Muscle of arm (tissue), 1 donor: ENCODE measurements at regions not wholly inside any gene's neighbourhood (a gene's known extent, or its start where the extent isn't known, plus 50 kb on each side); places are given as distances from the start of the nearest gene placed in this dataset.
A peak's percentile ranks its signal among the peaks of the same experiment; 100 is the strongest.
"Not testable (repeated sequence)": the region's sequence is repeated elsewhere in the genome, so short reads cannot be mapped to it uniquely, and the experiment has no call there.

Experiments
- DNase-seq: peaks from one replicate; pipeline ENCODE4 v3.0.0-alpha.2; 2013

DNA sequence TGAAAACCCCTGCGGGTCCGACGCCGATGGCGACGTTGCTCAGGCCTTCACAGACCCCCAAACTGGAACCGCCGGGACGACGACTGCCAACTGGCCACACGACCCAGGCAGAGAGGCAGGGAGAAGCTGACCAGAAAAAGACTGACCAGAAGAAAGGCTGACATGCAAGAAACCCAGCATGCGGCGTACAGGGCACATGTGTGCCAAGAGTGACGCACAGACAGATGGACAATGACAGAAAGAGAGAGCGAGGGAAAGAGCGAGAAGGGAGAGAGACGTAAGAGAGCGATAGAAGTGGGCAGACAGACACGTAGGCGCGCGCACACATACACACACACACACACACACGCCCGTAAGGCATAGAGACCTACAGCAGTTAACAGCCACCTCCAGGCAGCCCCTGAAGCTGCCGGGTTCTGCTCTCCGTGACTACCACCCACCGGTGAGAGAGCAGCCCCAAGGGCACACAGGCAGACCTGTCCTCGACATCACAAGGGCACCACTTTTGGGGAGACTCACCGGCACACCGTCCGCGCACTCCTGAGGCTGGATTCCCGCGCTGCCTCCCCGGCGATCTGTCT lies 67.2 kb upstream of the ZNF527 start:
- DNase-seq = no peak

DNA sequence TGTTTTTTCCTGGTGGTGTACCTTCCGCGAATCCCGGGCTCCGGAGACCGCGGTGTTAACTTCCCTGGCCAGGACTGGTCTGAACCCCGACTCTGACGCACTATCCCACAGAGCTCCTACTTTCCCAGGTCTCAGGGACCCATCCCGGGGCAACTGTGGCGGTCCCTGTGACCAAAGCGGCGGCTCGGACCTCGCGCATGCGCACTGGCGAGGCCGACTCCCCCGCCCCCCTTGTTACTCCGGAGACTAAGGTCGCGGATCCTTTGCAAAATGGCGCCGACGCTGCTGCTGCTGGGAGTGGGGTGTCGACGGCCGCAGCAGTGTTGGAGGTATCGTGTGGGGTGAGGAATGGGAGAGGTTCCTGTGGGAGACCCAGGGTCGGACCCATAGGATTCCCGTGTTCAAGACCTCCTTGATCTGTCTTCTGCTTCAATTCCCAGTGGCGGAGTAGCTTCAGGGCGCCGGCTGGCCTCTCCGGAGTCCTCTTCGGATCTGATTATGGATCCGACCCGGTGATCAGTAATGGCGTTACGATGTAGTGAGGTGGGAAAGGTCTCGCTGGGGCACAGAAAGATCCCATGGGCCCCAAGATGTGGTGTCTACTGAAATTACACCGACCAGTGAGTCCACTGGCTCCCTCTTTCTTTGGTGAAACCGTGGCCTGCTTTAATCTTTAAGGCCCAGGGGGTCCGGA lies 66.6 kb upstream of the ZNF527 start:
- DNase-seq = no peak

GRCh38 chr19:37304884-37305255 lies 66.0 kb upstream of the ZNF527 start:
- DNase-seq = no peak

DNA sequence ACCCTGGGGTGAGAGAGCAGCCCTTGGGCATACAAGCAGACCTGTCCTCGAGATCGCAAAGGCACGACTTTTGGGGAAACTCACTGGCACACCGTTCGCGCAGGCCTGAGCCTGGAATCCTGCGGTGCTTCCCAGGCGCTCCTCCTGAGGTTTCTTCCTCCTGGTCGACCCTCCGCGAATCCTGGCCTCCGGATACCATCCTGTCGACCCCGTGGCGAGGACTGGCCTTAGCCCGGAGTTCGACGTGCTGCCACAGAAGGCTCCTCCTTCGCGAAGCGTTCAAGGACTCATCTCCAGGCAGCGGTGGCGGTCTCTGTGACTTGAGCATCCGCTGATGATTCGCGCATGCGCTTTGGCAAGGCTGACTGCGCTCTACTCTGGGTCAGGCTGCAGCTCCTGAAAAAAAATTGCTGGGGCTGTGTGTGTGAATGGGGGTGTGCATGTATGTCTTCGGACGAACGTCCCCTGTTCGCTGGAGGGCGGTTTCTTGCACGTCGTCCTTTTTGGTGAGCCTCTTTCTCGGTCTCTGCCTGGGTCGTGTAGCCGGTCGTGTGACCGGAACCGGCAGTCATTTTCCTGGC lies 64.4 kb upstream of the ZNF527 start:
- no peak for DNase-seq

GRCh38 chr19:37309834-37310575 lies 60.9 kb upstream of the ZNF527 start:
- DNase-seq = no peak

GRCh38 chr19:37312531-37313334 lies 58.2 kb upstream of the ZNF527 start:
- not testable (repeated sequence) for DNase-seq

- no peak for DNase-seq
Observed at GRCh38 chr19:37313335-37313627, 57.6 kb upstream of the ZNF527 start.

DNA sequence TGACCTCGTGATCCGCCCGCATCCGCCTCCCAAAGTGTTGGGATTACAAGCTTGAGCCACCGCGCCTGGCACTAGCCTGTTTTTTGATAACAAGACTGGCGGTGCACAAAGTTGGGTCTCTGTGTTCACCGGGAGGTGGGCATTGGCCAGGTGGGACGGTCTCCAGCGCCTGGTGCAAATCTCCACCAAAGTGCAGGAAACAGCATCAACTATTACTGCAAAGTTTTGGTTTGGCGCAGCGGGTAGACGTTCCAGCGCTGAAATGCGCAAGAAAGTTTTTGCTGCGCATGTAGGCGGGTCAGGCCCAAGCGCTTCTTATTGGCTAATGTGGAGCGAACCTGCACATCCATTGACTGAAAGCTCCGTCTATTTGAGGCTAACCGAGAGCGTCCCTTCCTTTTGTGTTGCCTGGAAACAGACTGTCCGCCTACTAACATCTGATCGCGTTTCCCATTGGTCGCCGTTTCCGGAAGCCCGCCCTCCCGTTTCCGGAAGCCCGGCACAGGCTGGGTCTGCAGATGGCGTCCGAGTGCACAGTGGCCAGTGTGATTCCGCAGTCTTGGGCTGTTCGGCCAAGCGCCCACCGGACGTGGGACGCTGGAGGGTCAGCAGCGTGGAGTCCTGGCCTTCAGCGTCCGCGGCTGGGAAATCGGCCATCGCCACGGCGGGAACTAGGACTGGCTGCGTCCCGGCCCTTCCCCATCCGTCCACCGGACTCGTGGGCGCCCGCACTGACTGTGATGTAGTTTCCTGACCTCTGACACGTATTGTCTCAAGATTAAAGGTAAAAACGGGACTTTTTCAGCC lies 53.3 kb upstream of the ZNF527 start:
- peak; percentile 99 for DNase-seq

DNA sequence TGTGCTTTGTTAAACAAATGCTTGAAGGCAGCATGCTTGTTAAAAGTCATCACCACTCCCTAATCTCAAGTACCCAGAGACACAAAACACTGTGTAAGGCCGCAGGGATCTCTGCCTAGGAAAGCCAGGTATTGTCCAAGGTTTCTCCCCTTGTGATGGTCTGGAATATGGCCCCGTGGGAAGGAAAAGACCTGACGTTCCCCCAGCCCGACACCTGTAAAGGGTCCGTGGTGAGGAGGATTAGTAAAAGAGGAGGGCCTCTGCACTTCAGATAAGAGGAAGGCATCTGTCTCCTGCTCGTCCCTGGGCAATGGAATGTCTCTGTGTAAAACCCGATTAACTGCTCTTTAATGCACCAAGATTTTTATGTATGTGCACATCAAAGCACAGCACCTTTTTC lies 49.9 kb upstream of the ZNF527 start:
- DNase-seq = not testable (repeated sequence)
